ENCODE measurements at regions not wholly inside any gene's neighbourhood (a gene's known extent, or its start where the extent isn't known, plus 50 kb on each side); places are given as distances from the start of the nearest gene placed in this dataset.

DNA sequence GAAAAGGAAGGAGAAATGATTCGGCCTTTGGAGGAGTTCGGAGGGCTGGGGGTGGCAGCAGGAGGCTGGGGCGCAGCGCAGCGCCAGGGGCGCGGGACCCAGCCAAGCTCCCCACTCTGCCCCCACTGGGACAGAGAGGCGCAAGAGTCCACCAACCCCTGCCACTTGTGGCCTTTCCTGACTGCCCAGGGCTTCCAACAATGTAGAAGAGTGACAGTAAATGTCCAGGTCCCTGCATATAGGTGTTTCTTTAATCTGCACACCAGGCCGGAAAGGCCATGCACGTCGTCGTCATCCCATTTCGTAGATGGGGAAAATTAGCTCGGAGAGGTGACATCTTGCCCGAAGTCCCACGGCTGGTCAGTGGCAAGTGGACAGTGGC is 96.6 kb downstream of the INHBB start:
- POLR2A ChIA-PET (ENCODE audit: low non-redundant PET), result no interaction called here
- H3K27ac ChIP-seq, result no peak overlapping the region
- TF ChIP-seq, protein P1, sequence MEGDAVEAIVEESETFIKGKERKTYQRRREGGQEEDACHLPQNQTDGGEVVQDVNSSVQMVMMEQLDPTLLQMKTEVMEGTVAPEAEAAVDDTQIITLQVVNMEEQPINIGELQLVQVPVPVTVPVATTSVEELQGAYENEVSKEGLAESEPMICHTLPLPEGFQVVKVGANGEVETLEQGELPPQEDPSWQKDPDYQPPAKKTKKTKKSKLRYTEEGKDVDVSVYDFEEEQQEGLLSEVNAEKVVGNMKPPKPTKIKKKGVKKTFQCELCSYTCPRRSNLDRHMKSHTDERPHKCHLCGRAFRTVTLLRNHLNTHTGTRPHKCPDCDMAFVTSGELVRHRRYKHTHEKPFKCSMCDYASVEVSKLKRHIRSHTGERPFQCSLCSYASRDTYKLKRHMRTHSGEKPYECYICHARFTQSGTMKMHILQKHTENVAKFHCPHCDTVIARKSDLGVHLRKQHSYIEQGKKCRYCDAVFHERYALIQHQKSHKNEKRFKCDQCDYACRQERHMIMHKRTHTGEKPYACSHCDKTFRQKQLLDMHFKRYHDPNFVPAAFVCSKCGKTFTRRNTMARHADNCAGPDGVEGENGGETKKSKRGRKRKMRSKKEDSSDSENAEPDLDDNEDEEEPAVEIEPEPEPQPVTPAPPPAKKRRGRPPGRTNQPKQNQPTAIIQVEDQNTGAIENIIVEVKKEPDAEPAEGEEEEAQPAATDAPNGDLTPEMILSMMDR (conservative IDR thresholded peaks at IDR 0.05; ENCODE audit: low read depth), result no peak
- DNase-seq (ENCODE audit: low spot score), result no peak
- CTCF ChIA-PET, result interaction anchor here (1.2 kb wide), 1 partner anchor 15 kb away, joined by 5 read pairs; no protein-coding TSS in a partner anchor

DNA sequence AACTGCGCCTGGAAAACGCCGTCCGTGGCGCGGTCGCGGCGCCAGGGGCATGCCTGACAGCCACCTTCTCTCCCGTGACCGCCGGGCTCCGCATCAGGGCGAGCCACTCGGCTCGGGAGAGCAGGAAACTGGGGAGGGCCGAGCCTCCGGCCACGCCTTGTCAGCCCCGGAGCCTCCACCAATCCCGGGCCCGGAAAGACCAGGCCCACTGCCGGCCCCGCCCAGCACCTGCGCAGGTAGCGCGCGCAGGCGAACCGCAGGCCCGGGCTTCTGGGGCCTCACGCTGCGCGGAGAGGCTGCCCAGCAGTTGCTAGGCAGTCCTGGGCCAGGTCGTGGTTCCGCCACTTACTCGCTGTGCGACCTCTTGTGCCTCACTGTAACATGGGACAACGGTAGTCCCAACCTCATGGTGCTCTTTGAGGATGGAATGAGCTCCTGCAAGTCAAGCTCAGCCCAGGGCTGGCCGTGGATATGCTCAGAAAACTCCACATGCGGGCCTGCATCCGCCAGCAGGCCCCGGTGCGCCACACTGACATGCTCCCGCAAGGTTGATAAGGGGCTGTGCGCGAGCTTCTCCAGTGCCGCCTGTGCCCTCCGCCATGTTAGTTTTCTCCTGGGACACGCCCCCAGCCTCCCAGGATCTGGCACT is 97.1 kb downstream of the INHBB start:
- no peak for DNase-seq (ENCODE audit: low spot score)
- H3K27ac ChIP-seq, result no peak overlapping the region
- ChIA-PET POLR2A (ENCODE audit: low non-redundant PET) (no interaction called here), CTCF (interaction anchor here (0.7 kb wide), 1 partner anchor 604 kb away, joined by 3 read pairs; no protein-coding TSS in a partner anchor)
- TF ChIP-seq, protein P1 (conservative IDR thresholded peaks at IDR 0.05; ENCODE audit: low read depth), result no peak

DNA sequence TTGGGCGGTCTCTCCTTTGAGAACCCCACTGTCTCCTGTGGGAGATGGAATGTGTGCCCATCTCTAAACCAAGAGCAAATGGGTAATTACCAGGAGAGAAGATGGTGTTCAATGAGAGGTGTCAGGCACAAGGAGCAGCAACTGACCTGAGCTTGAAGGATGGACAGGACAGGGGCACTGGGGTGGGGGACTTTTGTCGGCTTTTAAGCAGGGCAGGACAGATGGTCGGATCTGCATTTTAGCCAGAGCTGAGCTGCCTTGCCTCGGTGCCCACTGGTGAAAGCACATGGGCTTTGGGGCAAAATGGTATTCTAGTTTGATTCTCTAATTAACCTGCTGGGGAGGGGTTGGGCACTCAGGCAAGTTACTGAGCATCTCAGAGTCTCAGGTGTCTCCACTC is 98.0 kb downstream of the INHBB start:
- no peak for DNase-seq (ENCODE audit: low spot score)
- H3K27ac ChIP-seq, result no peak overlapping the region
- TF ChIP-seq, protein P1 (conservative IDR thresholded peaks at IDR 0.05; ENCODE audit: low read depth), result no peak
- ChIA-PET CTCF (interaction anchor here (0.7 to 1.0 kb wide), 2 partner anchors 11 to 603 kb away, joined by 3 read pairs; no protein-coding TSS in a partner anchor), POLR2A (ENCODE audit: low non-redundant PET) (no interaction called here)

DNA sequence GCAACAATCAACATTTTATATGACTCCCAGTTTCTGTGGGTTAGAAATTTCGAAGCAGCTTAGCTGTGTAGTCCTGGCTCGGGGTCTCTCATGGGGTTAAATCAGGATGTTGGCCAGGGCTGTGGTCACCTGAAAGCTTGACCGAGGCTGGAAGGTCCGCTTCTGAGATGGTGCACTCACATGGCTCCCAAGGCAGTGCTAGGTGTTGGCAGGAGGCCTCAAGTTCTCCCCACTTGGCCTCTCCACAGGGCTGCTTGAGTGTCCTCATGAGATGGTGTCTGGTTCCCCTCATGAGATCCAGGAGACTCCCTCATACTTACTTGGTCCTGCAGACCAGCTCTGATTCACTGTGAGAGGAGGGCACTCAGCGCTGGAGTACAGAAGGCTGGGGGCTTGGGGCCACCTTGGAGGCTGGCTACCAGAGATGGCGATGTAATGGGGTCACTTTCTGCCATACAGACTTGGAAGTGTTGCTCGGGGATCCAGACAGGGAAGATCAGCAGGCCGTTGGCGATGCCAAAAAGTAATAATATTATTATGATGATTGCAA is 98.8 kb downstream of the INHBB start:
- TF ChIP-seq, protein P1 (conservative IDR thresholded peaks at IDR 0.05; ENCODE audit: low read depth), result no peak
- ChIA-PET CTCF (interaction anchor here (1.0 kb wide), 1 partner anchor 12 kb away, joined by 3 read pairs; no protein-coding TSS in a partner anchor), POLR2A (ENCODE audit: low non-redundant PET) (no interaction called here)
- H3K27ac ChIP-seq, result no peak overlapping the region
- DNase-seq (ENCODE audit: low spot score), result no peak

DNA sequence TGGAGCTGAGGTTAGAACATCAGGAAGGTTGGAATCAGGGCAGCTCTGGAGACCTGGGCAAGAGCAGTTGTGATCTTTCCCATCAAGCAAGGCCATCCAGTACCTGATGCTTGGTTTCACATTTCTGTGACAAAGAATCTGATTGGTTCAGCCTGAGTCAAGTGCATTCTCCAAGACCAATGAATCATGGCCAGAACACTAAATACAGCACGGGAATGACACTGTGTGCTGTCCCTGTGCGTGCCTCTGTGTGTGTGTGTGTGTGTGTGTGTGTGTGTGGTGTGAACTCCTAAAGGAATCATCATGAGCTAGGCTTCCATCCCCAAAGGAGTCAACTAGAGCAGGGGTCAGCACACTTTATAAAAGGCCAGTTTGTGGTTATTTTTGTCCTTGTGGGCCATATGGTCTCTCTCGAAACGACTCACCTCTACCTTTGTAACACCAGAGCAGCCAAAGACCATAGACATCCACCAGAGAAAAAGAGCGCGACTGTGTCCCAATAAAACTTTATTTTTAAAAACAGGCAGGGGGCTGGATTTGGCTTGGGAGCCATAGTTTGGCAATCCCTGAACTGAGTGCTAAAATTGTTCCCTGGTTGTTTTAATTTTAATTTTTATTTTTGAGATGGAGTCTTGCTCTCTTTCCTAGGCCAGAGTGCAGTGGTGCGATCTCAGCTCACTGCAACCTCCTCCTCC is 99.7 kb downstream of the INHBB start:
- ChIA-PET POLR2A (ENCODE audit: low non-redundant PET) (no interaction called here), CTCF (interaction anchor here (0.6 kb wide), 1 partner anchor 230 kb away, joined by 4 read pairs; no protein-coding TSS in a partner anchor)
- peak; percentile 42 for DNase-seq (ENCODE audit: low spot score)
- TF ChIP-seq, protein P1 (conservative IDR thresholded peaks at IDR 0.05; ENCODE audit: low read depth), result no peak
- H3K27ac ChIP-seq, result no peak overlapping the region

DNA sequence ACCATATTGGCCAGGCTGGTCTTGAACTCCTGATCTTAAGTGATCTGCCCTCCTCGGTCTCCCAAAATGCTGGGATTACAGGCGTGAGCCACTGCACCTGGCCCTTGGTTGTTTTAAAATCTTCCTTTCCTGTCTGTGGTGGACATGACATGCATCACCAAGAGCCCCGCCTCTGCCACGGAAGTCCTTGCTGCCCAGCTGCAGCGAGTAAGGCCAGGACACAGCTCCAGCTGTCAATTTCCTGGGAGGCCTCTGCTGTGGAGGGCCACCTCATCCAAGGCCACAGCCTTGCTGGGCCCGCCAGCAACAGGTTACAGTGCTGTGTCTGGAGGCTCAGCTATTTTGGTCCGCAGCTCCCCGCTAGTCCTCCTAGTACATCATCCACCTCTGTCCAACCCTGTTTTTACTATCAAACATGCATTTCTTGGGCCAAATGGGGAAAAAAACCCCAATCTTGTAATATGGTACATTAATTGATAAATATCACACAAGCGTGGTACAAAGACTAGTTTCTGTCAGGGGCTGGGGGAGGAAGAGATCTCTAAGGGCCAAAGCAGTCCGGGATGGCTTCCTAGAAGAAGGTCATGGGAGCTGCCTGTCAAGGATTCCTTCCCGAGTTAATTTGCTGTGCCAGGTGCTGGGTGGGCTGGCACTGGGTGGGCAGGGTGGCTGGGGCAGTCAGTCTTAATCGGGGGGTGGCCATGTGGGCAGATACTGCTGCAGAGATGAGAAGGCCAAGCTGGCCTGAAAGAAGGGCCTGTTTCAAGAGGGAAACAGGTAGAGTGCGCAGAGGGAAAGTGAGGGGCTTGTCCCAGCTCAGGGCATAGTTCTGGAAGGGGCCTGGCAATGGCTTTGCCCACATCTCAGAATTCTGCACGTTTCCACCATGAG is 100.5 kb downstream of the INHBB start:
- H3K27ac ChIP-seq, result no peak overlapping the region
- no peak for DNase-seq (ENCODE audit: low spot score)
- ChIA-PET POLR2A (ENCODE audit: low non-redundant PET) (no interaction called here), CTCF (interaction anchor here (0.6 kb wide), 1 partner anchor 229 kb away, joined by 4 read pairs; no protein-coding TSS in a partner anchor)
- TF ChIP-seq, protein P1 (conservative IDR thresholded peaks at IDR 0.05; ENCODE audit: low read depth), result no peak
